Activated naive CD4-positive, alpha-beta T cell treated with Interleukin-2 at 50 U/mL for 16 hours (primary cell): ENCODE measurements at regions not wholly inside any gene's neighbourhood (a gene's known extent, or its start where the extent isn't known, plus 50 kb on each side); places are given as distances from the start of the nearest gene placed in this dataset.
"Not testable (repeated sequence)": the region's sequence is repeated elsewhere in the genome, so short reads cannot be mapped to it uniquely, and the experiment has no call there.

Source experiments
- DNase-seq: peaks from one replicate; pipeline ENCODE4 v3.0.0-alpha.2; 2020

GRCh38 chr4:40681600-40681999 lies 51.9 kb upstream of the RBM47 start:
- DNase-seq = no peak

- DNase-seq = peak; percentile 22
Observed at GRCh38 chr4:40682290-40683101, 52.8 kb upstream of the RBM47 start.

- DNase-seq = not testable (repeated sequence)
Observed at GRCh38 chr4:40683536-40684145, 54.0 kb upstream of the RBM47 start.

GRCh38 chr4:40684404-40684803 lies 54.7 kb upstream of the RBM47 start:
- no peak for DNase-seq

GRCh38 chr4:40685300-40685699 lies 55.6 kb upstream of the RBM47 start:
- DNase-seq = no peak

GRCh38 chr4:40686081-40686913 lies 56.6 kb upstream of the RBM47 start:
- DNase-seq = no peak

GRCh38 chr4:40687676-40688389 lies 58.2 kb upstream of the RBM47 start:
- no peak for DNase-seq

- DNase-seq = peak; percentile 15
Observed at GRCh38 chr4:40688446-40689095, 58.9 kb upstream of the RBM47 start.

GRCh38 chr4:40693946-40694345 lies 55.8 kb upstream of the NSUN7 start:
- DNase-seq = no peak

- DNase-seq = not testable (repeated sequence)
Observed at GRCh38 chr4:40697476-40697875, 52.3 kb upstream of the NSUN7 start.

GRCh38 chr4:40698733-40699132 lies 51.0 kb upstream of the NSUN7 start:
- DNase-seq = no peak

GRCh38 chr4:40699648-40700047 lies 50.1 kb upstream of the NSUN7 start:
- DNase-seq = no peak
